Muscle of leg (tissue), 3 donors: ENCODE measurements at regions not wholly inside any gene's neighbourhood (a gene's known extent, or its start where the extent isn't known, plus 50 kb on each side); places are given as distances from the start of the nearest gene placed in this dataset.
"Not testable (repeated sequence)": the region's sequence is repeated elsewhere in the genome, so short reads cannot be mapped to it uniquely, and the experiment has no call there.

Experiments used
- DNase-seq: peaks from one replicate; pipeline ENCODE4 v3.0.0; 2013
- H3K27ac ChIP-seq: one replicate; pipeline ENCODE4 v1.5.1; 2013; ENCODE audit warnings: mild to moderate bottlenecking, low read length, control low read depth
- H3K27me3 ChIP-seq: one replicate; pipeline ENCODE4 v1.6.1; 2013; ENCODE audit warnings: low read length; ENCODE audit not compliant: control insufficient read depth, insufficient read depth
- H3K36me3 ChIP-seq: one replicate; pipeline ENCODE4 v1.6.1; 2013; ENCODE audit warnings: low read length; ENCODE audit not compliant: control insufficient read depth, insufficient read depth
- H3K4me1 ChIP-seq: one replicate; pipeline ENCODE4 v1.6.1; 2013; ENCODE audit warnings: low read length; ENCODE audit not compliant: control insufficient read depth, insufficient read depth
- H3K4me3 ChIP-seq: one replicate; pipeline ENCODE4 v1.5.1; 2013; ENCODE audit warnings: low read length, control low read depth
- H3K9me3 ChIP-seq: replicated peaks from 2 replicates; pipeline ENCODE4 v1.6.1; 2013; ENCODE audit warnings: low read depth, low read length; ENCODE audit not compliant: control insufficient read depth
- WGBS: methylation state at CpG from one replicate; pipeline ENCODE4 v1.1.5; 2013; ENCODE audit warnings: missing lambda C conversion rate; ENCODE audit not compliant: insufficient coverage; 5-methylcytosine and 5-hydroxymethylcytosine counted together

GRCh38 chr7:136392856-136393255 is 415.7 kb upstream of the MTPN start:
- Histone ChIP-seq H3K27ac (no peak overlapping the region), H3K9me3 (no peaks in the 10 kb centered on the region), H3K4me1 (no peaks in the 10 kb centered on the region), H3K27me3 (no peaks in the 10 kb centered on the region), H3K36me3 (no peaks in the 10 kb centered on the region), H3K4me3 (no peak overlapping the region)
- peak; percentile 23 for DNase-seq
- no CpG with 5 or more reads among the region's 2 CpGs for WGBS

GRCh38 chr7:136391371-136391770 is 414.2 kb upstream of the MTPN start:
- no peaks in the 10 kb centered on the region for H3K4me1 ChIP-seq
- no peaks in the 10 kb centered on the region for H3K36me3 ChIP-seq
- no peak overlapping the region for H3K27ac ChIP-seq
- no peak overlapping the region for H3K4me3 ChIP-seq
- DNase-seq = no peak
- no peaks in the 10 kb centered on the region for H3K27me3 ChIP-seq
- WGBS = 75% methylated on average over 6 of the region's 6 CpGs
- H3K9me3 ChIP-seq = no peaks in the 10 kb centered on the region

GRCh38 chr7:136389933-136390332 is 412.8 kb upstream of the MTPN start:
- H3K27me3 ChIP-seq = no peaks in the 10 kb centered on the region
- no peak for DNase-seq
- H3K4me1 ChIP-seq = no peaks in the 10 kb centered on the region
- WGBS = no CpG with 5 or more reads among the region's 3 CpGs
- no peak overlapping the region for H3K27ac ChIP-seq
- H3K4me3 ChIP-seq = no peak overlapping the region
- H3K9me3 ChIP-seq = no peaks in the 10 kb centered on the region
- no peaks in the 10 kb centered on the region for H3K36me3 ChIP-seq

- Histone ChIP-seq H3K4me3 (no peak overlapping the region), H3K9me3 (no peaks in the 10 kb centered on the region), H3K4me1 (no peaks in the 10 kb centered on the region), H3K36me3 (no peaks in the 10 kb centered on the region), H3K27ac (no peak overlapping the region), H3K27me3 (no peaks in the 10 kb centered on the region)
- peak; percentile 23 for DNase-seq
- whole genome bisulfite sequencing = no CpG with 5 or more reads among the region's 2 CpGs
Measured at GRCh38 chr7:136386876-136387275, 409.7 kb upstream of the MTPN start.

GRCh38 chr7:136371409-136371808 is 394.2 kb upstream of the MTPN start:
- not testable (repeated sequence) for H3K27ac ChIP-seq, H3K9me3 ChIP-seq, H3K36me3 ChIP-seq, H3K4me1 ChIP-seq, H3K27me3 ChIP-seq, H3K4me3 ChIP-seq, DNase-seq

GRCh38 chr7:136370137-136370536 is 393.0 kb upstream of the MTPN start:
- WGBS = no CpG with 5 or more reads among the region's 2 CpGs
- no peak overlapping the region for H3K27ac ChIP-seq
- no peaks in the 10 kb centered on the region for H3K9me3 ChIP-seq
- no peak overlapping the region for H3K4me3 ChIP-seq
- no peaks in the 10 kb centered on the region for H3K27me3 ChIP-seq
- H3K4me1 ChIP-seq = no peaks in the 10 kb centered on the region
- DNase-seq = no peak
- no peaks in the 10 kb centered on the region for H3K36me3 ChIP-seq

- WGBS = 100% methylated on average over 1 of the region's 2 CpGs
- Histone ChIP-seq H3K4me3 (no peak overlapping the region), H3K36me3 (no peaks in the 10 kb centered on the region), H3K9me3 (no peaks in the 10 kb centered on the region), H3K4me1 (no peaks in the 10 kb centered on the region), H3K27ac (no peak overlapping the region), H3K27me3 (no peaks in the 10 kb centered on the region)
- DNase-seq = no peak
Measured at GRCh38 chr7:136369225-136369624, 392.1 kb upstream of the MTPN start.

- no peaks in the 10 kb centered on the region for H3K27me3 ChIP-seq
- H3K4me1 ChIP-seq = no peaks in the 10 kb centered on the region
- no peaks in the 10 kb centered on the region for H3K9me3 ChIP-seq
- no peaks in the 10 kb centered on the region for H3K36me3 ChIP-seq
- DNase-seq = no peak
- no peak overlapping the region for H3K4me3 ChIP-seq
- no peak overlapping the region for H3K27ac ChIP-seq
- WGBS = 66% methylated on average over 2 of the region's 5 CpGs
Measured at GRCh38 chr7:136359333-136359903, 382.3 kb upstream of the MTPN start.

- H3K9me3 ChIP-seq = no peaks in the 10 kb centered on the region
- WGBS = 20% methylated on average over 1 of the region's 2 CpGs
- no peak overlapping the region for H3K27ac ChIP-seq
- no peak for DNase-seq
- no peaks in the 10 kb centered on the region for H3K27me3 ChIP-seq
- no peak overlapping the region for H3K4me3 ChIP-seq
- no peaks in the 10 kb centered on the region for H3K4me1 ChIP-seq
- no peaks in the 10 kb centered on the region for H3K36me3 ChIP-seq
Measured at GRCh38 chr7:136353287-136353686, 376.1 kb upstream of the MTPN start.

- Histone ChIP-seq H3K9me3 (no peaks in the 10 kb centered on the region), H3K4me1 (no peaks in the 10 kb centered on the region), H3K27ac (no peak overlapping the region), H3K27me3 (no peaks in the 10 kb centered on the region), H3K4me3 (no peak overlapping the region), H3K36me3 (no peaks in the 10 kb centered on the region)
- 66% methylated on average over 6 of the region's 7 CpGs for whole genome bisulfite sequencing
- no peak for DNase-seq
Measured at GRCh38 chr7:136348542-136349192, 371.5 kb upstream of the MTPN start.

GRCh38 chr7:136348142-136348541 is 371.0 kb upstream of the MTPN start:
- H3K36me3 ChIP-seq = no peaks in the 10 kb centered on the region
- H3K4me3 ChIP-seq = no peak overlapping the region
- no peaks in the 10 kb centered on the region for H3K9me3 ChIP-seq
- WGBS = 81% methylated on average over 3 of the region's 3 CpGs
- no peak for DNase-seq
- no peak overlapping the region for H3K27ac ChIP-seq
- H3K27me3 ChIP-seq = no peaks in the 10 kb centered on the region
- no peaks in the 10 kb centered on the region for H3K4me1 ChIP-seq
